Neural crest cell (in vitro differentiated cells): ENCODE measurements at regions not wholly inside any gene's neighbourhood (a gene's known extent, or its start where the extent isn't known, plus 50 kb on each side); places are given as distances from the start of the nearest gene placed in this dataset.

Experiments
- DNase-seq: peaks from one replicate; pipeline ENCODE4 v3.0.0; 2021; ENCODE audit warnings: low read depth, mixed read lengths, low spot score
- H3K27ac Mint-ChIP-seq: one replicate; pipeline ENCODE4 v1.8.0; 2021; ENCODE audit warnings: mild to moderate bottlenecking, mixed read lengths; ENCODE audit not compliant: unreplicated experiment
- H3K27me3 Mint-ChIP-seq: 2 replicates; pipeline ENCODE4 v1.8.0; 2021; ENCODE audit warnings: low read depth, mild to moderate bottlenecking, mixed read lengths
- H3K36me3 Mint-ChIP-seq: 2 replicates; pipeline ENCODE4 v1.8.0; 2021; ENCODE audit warnings: low read depth, mild to moderate bottlenecking, mixed read lengths
- H3K4me1 Mint-ChIP-seq: 2 replicates; pipeline ENCODE4 v1.8.0; 2021; ENCODE audit warnings: mixed read lengths
- H3K4me3 Mint-ChIP-seq: one replicate; pipeline ENCODE4 v1.8.0; 2021; ENCODE audit warnings: mild to moderate bottlenecking, mixed read lengths
- H3K9me3 Mint-ChIP-seq: 2 replicates; pipeline ENCODE4 v1.8.0; 2021; ENCODE audit warnings: mixed read lengths
- CTCF ChIP-seq: fragments of 200-600 bp; sonication (generic); conservative IDR thresholded peaks from 2 replicates; pipeline ENCODE4 v1.5.0; 2021; ENCODE audit warnings: antibody characterized with exemption, mild to moderate bottlenecking

- TF ChIP-seq CTCF, result no peak
- Mint-ChIP-seq H3K27me3 (no peaks in the 10 kb centered on the region), H3K4me1 (no peaks in the 10 kb centered on the region), H3K9me3 (peaks cover 5% of the 10 kb centered on the region), H3K36me3 (no peaks in the 10 kb centered on the region), H3K27ac (no peak overlapping the region), H3K4me3 (no peak overlapping the region)
- no peak for DNase-seq
Observed at GRCh38 chr4:23070848-23071570, 378.3 kb downstream of the GBA3 start.

GRCh38 chr4:23068756-23069155, 376.0 kb downstream of the GBA3 start:
- DNase-seq, result no peak
- no peaks in the 10 kb centered on the region for H3K36me3 Mint-ChIP-seq
- H3K27ac Mint-ChIP-seq, result no peak overlapping the region
- no peaks in the 10 kb centered on the region for H3K27me3 Mint-ChIP-seq
- peaks cover 5% of the 10 kb centered on the region for H3K9me3 Mint-ChIP-seq
- no peak overlapping the region for H3K4me3 Mint-ChIP-seq
- no peak for TF ChIP-seq CTCF
- no peaks in the 10 kb centered on the region for H3K4me1 Mint-ChIP-seq

GRCh38 chr4:23068287-23068686, 375.6 kb downstream of the GBA3 start:
- no peak for TF ChIP-seq CTCF
- DNase-seq, result no peak
- Mint-ChIP-seq H3K9me3 (peaks cover 5% of the 10 kb centered on the region), H3K4me1 (no peaks in the 10 kb centered on the region), H3K36me3 (no peaks in the 10 kb centered on the region), H3K4me3 (no peak overlapping the region), H3K27me3 (no peaks in the 10 kb centered on the region), H3K27ac (no peak overlapping the region)

- Mint-ChIP-seq H3K4me1 (peaks cover 14% of the 10 kb centered on the region), H3K36me3 (peaks cover 2% of the 10 kb centered on the region), H3K4me3 (no peak overlapping the region), H3K27me3 (no peaks in the 10 kb centered on the region), H3K9me3 (peaks cover 7% of the 10 kb centered on the region), H3K27ac (no peak overlapping the region)
- no peak for TF ChIP-seq CTCF
- no peak for DNase-seq
Observed at GRCh38 chr4:23062188-23062587, 369.5 kb downstream of the GBA3 start.

GRCh38 chr4:23061431-23061830, 368.7 kb downstream of the GBA3 start:
- H3K27ac Mint-ChIP-seq, result no peak overlapping the region
- H3K27me3 Mint-ChIP-seq, result no peaks in the 10 kb centered on the region
- DNase-seq, result no peak
- TF ChIP-seq CTCF, result no peak
- H3K9me3 Mint-ChIP-seq, result peaks cover 7% of the 10 kb centered on the region
- no peak overlapping the region for H3K4me3 Mint-ChIP-seq
- peaks cover 2% of the 10 kb centered on the region for H3K36me3 Mint-ChIP-seq
- peaks cover 14% of the 10 kb centered on the region for H3K4me1 Mint-ChIP-seq
